Neural cell (in vitro differentiated cells): ENCODE measurements at regions not wholly inside any gene's neighbourhood (a gene's known extent, or its start where the extent isn't known, plus 50 kb on each side); places are given as distances from the start of the nearest gene placed in this dataset.

Experiments used
- H2AFZ ChIP-seq: fragments of 200-600, 300-800 bp; sonication (generic), shearing (Covaris generic); 2 replicates; pipeline ENCODE4 v1.6.0; 2014; ENCODE audit warnings: low read depth, mild to moderate bottlenecking, antibody characterized with exemption, low read length, moderate library complexity
- H3F3A ChIP-seq: fragments of 200-600 bp; shearing (Covaris generic); 2 replicates; pipeline ENCODE4 v1.6.1; 2016; ENCODE audit warnings: mild to moderate bottlenecking, moderate library complexity, mixed read lengths, antibody characterized with exemption, low read length; ENCODE audit not compliant: insufficient read depth, poor library complexity, severe bottlenecking
- H3K27ac ChIP-seq: fragments of 200-600, 300-800 bp; sonication (generic), shearing (Covaris generic); 2 replicates; pipeline ENCODE4 v1.5.1; 2014; ENCODE audit warnings: mild to moderate bottlenecking, low read length, moderate library complexity
- H3K27me3 ChIP-seq: fragments of 300-800, 200-600 bp; sonication (generic), shearing (Covaris generic); 2 replicates; pipeline ENCODE4 v1.6.0; 2014; ENCODE audit warnings: mild to moderate bottlenecking, low read depth, low read length, moderate library complexity; ENCODE audit not compliant: insufficient read depth
- H3K36me3 ChIP-seq: fragments of 300-800, 200-600 bp; sonication (generic), shearing (Covaris generic); 2 replicates; pipeline ENCODE4 v1.5.1; 2014; ENCODE audit warnings: mild to moderate bottlenecking, antibody characterized with exemption, low read length, moderate library complexity; ENCODE audit not compliant: insufficient read depth
- H3K4me2 ChIP-seq: fragments of 300-800, 200-600 bp; sonication (generic), shearing (Covaris generic); 2 replicates; pipeline ENCODE4 v1.6.0; 2014; ENCODE audit warnings: mild to moderate bottlenecking, low read length
- H3K4me3 ChIP-seq: fragments of 300-800, 200-600 bp; sonication (generic), shearing (Covaris generic); 2 replicates; pipeline ENCODE4 v1.5.1; 2014; ENCODE audit warnings: mild to moderate bottlenecking, low read length, moderate library complexity
- H3K79me2 ChIP-seq: fragments of 200-600 bp; shearing (Covaris generic); replicated peaks from 2 replicates; pipeline ENCODE4 v1.6.0; 2014; ENCODE audit warnings: mild to moderate bottlenecking, low read length, moderate library complexity; ENCODE audit not compliant: insufficient read depth
- H3K9ac ChIP-seq: fragments of 300-800, 200-600 bp; sonication (generic), shearing (Covaris generic); 2 replicates; pipeline ENCODE4 v1.6.1; 2016; ENCODE audit warnings: mild to moderate bottlenecking, low read length, mixed read lengths
- H3K9me2 ChIP-seq: fragments of 200-600 bp; shearing (Covaris generic); 2 replicates; pipeline ENCODE4 v1.6.1; 2016; ENCODE audit warnings: mild to moderate bottlenecking, low read length, mixed read lengths; ENCODE audit not compliant: insufficient read depth
- H3K9me3 ChIP-seq: fragments of 200-600, 300-800 bp; sonication (generic), shearing (Covaris generic); 2 replicates; pipeline ENCODE4 v1.6.1; 2016; ENCODE audit warnings: mild to moderate bottlenecking, mixed run types, low read length, moderate library complexity, mixed read lengths
- H4K20me1 ChIP-seq: fragments of 200-600 bp; shearing (Covaris generic); 2 replicates; pipeline ENCODE4 v1.6.1; 2016; ENCODE audit warnings: mild to moderate bottlenecking, mixed run types; ENCODE audit not compliant: insufficient read depth
- CTCF ChIP-seq: fragments of 450-650 bp; IDR thresholded peaks from 2 replicates; pipeline ENCODE4 v1.5.1; 2014; ENCODE audit warnings: antibody characterized with exemption, mild to moderate bottlenecking, moderate library complexity; ENCODE audit not compliant: poor library complexity, severe bottlenecking
- EP300 ChIP-seq: fragments of 450-650 bp; conservative IDR thresholded peaks from 2 replicates; pipeline ENCODE4 v1.6.1; 2014; ENCODE audit warnings: antibody characterized with exemption, mild to moderate bottlenecking, moderate library complexity; ENCODE audit not compliant: poor library complexity, severe bottlenecking
- EZH2 ChIP-seq: fragments of 200-600, 300-800 bp; shearing (Covaris generic), sonication (generic); IDR thresholded peaks from 2 replicates; pipeline ENCODE4 v1.6.1; 2014; ENCODE audit warnings: antibody characterized with exemption, low read length, borderline replicate concordance, mild to moderate bottlenecking; ENCODE audit not compliant: insufficient read depth, poor library complexity, severe bottlenecking
- MXI1 ChIP-seq: fragments of 450-650 bp; conservative IDR thresholded peaks from 2 replicates; pipeline ENCODE4 v1.6.1; 2014; ENCODE audit warnings: antibody characterized with exemption, mild to moderate bottlenecking; ENCODE audit not compliant: poor library complexity, severe bottlenecking
- POLR2AphosphoS5 ChIP-seq: IDR thresholded peaks from 2 replicates; pipeline ENCODE4 v1.6.1; 2012
- RAD21 ChIP-seq: fragments of 450-650 bp; conservative IDR thresholded peaks from 2 replicates; pipeline ENCODE4 v1.6.1; 2014; ENCODE audit warnings: antibody characterized with exemption, mild to moderate bottlenecking, moderate library complexity
- REST ChIP-seq: IDR thresholded peaks from 2 replicates; pipeline ENCODE4 v1.6.1; 2012; ENCODE audit warnings: borderline replicate concordance
- SMC3 ChIP-seq: fragments of 450-650 bp; conservative IDR thresholded peaks from 2 replicates; pipeline ENCODE4 v1.6.1; 2014; ENCODE audit warnings: antibody characterized with exemption, mild to moderate bottlenecking, moderate library complexity; ENCODE audit not compliant: poor library complexity
- TAF1 ChIP-seq: IDR thresholded peaks from 2 replicates; pipeline ENCODE4 v1.6.1; 2012; ENCODE audit warnings: low read depth

- no peak overlapping the region for H3K4me2 ChIP-seq
Observed at GRCh38 chr6:6713657-6714056, 125.1 kb downstream of the LY86 start.

GRCh38 chr6:6714118-6714897, 125.8 kb downstream of the LY86 start:
- no peaks in the 10 kb centered on the region for H3K79me2 ChIP-seq
- H3K36me3 ChIP-seq = no peaks in the 10 kb centered on the region
- H4K20me1 ChIP-seq = no peaks in the 10 kb centered on the region
- H3K4me2 ChIP-seq = no peak overlapping the region
- no peak overlapping the region for H3K27ac ChIP-seq
- no peak overlapping the region for H2AFZ ChIP-seq
- H3K9me3 ChIP-seq = no peaks in the 10 kb centered on the region
- no peaks in the 10 kb centered on the region for H3K27me3 ChIP-seq
- H3F3A ChIP-seq = no peaks in the 10 kb centered on the region
- no peak overlapping the region for H3K9ac ChIP-seq
- no peak overlapping the region for H3K4me3 ChIP-seq
- H3K9me2 ChIP-seq = no peaks in the 10 kb centered on the region
- TF ChIP-seq EP300 (no peak), RAD21 (no peak), CTCF (no peak), REST (no peak), MXI1 (no peak)

More at GRCh38 chr6:6713657-6714056, 125.1 kb downstream of the LY86 start:
- TF ChIP-seq POLR2AphosphoS5 (no peak), EP300 (no peak), SMC3 (no peak), REST (no peak), EZH2 (no peak), MXI1 (no peak), RAD21 (no peak), CTCF (no peak), TAF1 (no peak)
- Histone ChIP-seq H3K9me3 (no peaks in the 10 kb centered on the region), H3K9me2 (no peaks in the 10 kb centered on the region), H3K27me3 (no peaks in the 10 kb centered on the region), H2AFZ (no peak overlapping the region), H3K9ac (no peak overlapping the region), H3K4me3 (no peak overlapping the region), H3K27ac (no peak overlapping the region), H4K20me1 (no peaks in the 10 kb centered on the region), H3F3A (no peaks in the 10 kb centered on the region), H3K36me3 (no peaks in the 10 kb centered on the region), H3K79me2 (no peaks in the 10 kb centered on the region)
